ENCODE measurements at regions not wholly inside any gene's neighbourhood (a gene's known extent, or its start where the extent isn't known, plus 50 kb on each side); places are given as distances from the start of the nearest gene placed in this dataset.

- TF ChIP-seq CTCF (IDR thresholded peaks at IDR 0.05; ENCODE audit: low read depth, low read length): no peak
- in situ Hi-C loops (cut with HindIII; ENCODE audit: low sequenced_read_pairs): no loop called here
- DNase-seq (ENCODE audit: low read depth, low spot score): no peak
- no peak overlapping the region for H3K4me3 ChIP-seq (ENCODE audit: low read depth, low read length)
These were observed 62.2 kb downstream of the FAM241B start for GRCh38 chr10:69692267-69692666.

DNA sequence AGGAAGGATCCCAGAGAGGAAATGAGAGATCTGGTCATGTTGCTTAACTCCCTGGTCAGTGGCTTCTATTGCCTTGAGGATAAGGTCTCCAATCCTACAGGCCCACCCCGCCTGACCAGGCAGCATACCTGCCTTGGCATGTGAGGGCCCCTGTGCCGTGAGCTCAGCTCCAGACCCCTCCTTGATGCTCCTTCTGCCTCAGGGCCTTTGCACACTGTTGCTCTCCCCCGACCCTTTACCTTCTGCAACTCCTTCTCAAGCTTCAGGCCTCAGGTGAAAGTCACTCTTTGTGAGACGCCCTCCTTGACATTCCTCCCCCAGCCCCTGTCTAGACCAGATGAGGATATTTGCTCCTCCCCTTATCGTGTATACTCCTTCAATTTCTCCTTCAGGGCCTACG lies 62.8 kb downstream of the FAM241B start:
- DNase-seq (ENCODE audit: low read depth, low spot score): no peak
- H3K4me3 ChIP-seq (ENCODE audit: low read depth, low read length): no peak overlapping the region
- in situ Hi-C loops (cut with HindIII; ENCODE audit: low sequenced_read_pairs): no loop called here
- no peak for TF ChIP-seq CTCF (IDR thresholded peaks at IDR 0.05; ENCODE audit: low read depth, low read length)

DNA sequence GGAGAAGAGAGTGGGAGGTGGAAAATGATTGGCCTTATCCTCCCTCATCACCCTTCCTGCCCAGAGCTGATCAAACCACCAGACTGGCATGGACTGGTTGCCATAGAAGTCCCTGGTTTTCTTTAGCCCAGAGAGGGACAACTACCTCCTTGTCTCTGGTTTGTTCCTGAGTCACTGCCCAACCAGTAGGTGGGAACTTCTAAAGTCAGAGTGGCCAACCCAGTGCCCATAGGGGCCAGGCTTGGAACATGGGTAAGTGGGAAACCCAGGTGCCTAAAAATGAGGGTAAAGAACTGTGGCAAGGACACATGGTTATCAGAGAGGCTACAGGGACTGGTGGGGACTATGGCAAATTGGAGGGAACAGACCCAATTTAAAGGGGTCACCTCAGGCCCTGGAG lies 63.8 kb downstream of the FAM241B start:
- no peak overlapping the region for H3K4me3 ChIP-seq (ENCODE audit: low read depth, low read length)
- TF ChIP-seq CTCF (IDR thresholded peaks at IDR 0.05; ENCODE audit: low read depth, low read length): no peak
- no peak for DNase-seq (ENCODE audit: low read depth, low spot score)
- in situ Hi-C loops (cut with HindIII; ENCODE audit: low sequenced_read_pairs): no loop called here

GRCh38 chr10:69696073-69696731 lies 66.2 kb downstream of the FAM241B start:
- no peak overlapping the region for H3K4me3 ChIP-seq (ENCODE audit: low read depth, low read length)
- in situ Hi-C loops (cut with HindIII; ENCODE audit: low sequenced_read_pairs): no loop called here
- DNase-seq (ENCODE audit: low read depth, low spot score): peak; percentile 85
- peak; percentile 67 for TF ChIP-seq CTCF (IDR thresholded peaks at IDR 0.05; ENCODE audit: low read depth, low read length)

- in situ Hi-C loops (cut with HindIII; ENCODE audit: low sequenced_read_pairs): no loop called here
- H3K4me3 ChIP-seq (ENCODE audit: low read depth, low read length): no peak overlapping the region
- no peak for TF ChIP-seq CTCF (IDR thresholded peaks at IDR 0.05; ENCODE audit: low read depth, low read length)
- DNase-seq (ENCODE audit: low read depth, low spot score): no peak
These were observed 67.0 kb downstream of the FAM241B start for GRCh38 chr10:69697006-69697405.

GRCh38 chr10:69703256-69703655 lies 73.2 kb downstream of the FAM241B start:
- H3K4me3 ChIP-seq (ENCODE audit: low read depth, low read length): no peak overlapping the region
- TF ChIP-seq CTCF (IDR thresholded peaks at IDR 0.05; ENCODE audit: low read depth, low read length): no peak
- no peak for DNase-seq (ENCODE audit: low read depth, low spot score)
- in situ Hi-C loops (cut with HindIII; ENCODE audit: low sequenced_read_pairs): no loop called here

Data from astrocyte of the spinal cord (primary cell).